ENCODE measurements at regions not wholly inside any gene's neighbourhood (a gene's known extent, or its start where the extent isn't known, plus 50 kb on each side); places are given as distances from the start of the nearest gene placed in this dataset.

DNA sequence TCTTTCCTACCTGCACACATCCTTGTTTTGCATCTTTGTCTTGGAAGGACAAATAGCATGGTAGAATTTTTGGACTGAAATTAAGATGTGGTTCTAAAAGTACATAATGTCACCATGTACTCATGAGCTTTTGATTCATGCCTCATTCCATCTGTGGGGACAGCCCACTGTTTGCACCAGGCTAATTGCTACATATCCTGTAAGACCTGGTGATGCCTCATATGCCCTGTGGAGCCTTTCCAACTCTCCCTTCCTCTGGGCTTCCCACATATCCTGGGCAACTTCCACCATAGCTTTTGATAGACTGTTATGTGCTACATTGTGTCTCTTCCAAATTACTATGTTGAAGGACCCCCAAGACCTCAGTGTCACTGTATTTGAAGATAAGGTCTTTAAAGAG is 213.6 kb upstream of the PREP start:
- Histone ChIP-seq H3K79me2 (ENCODE audit: control insufficient read depth, insufficient read depth, low read length) (no peaks in the 10 kb centered on the region), H3K27ac (ENCODE audit: low read length in 2 of 2) (no peak overlapping the region), H4K20me1 (ENCODE audit: control insufficient read depth, insufficient read depth, low read length, poor library complexity, severe bottlenecking) (no peaks in the 10 kb centered on the region), H2AFZ (ENCODE audit: insufficient read depth, low read depth, low read length, poor library complexity, severe bottlenecking) (no peak overlapping the region), H3K9me3 (ENCODE audit: control extremely low read depth in 1 of 3, control insufficient read depth in 2 of 3, insufficient read depth in 1 of 3, low read length in 2 of 3) (no peaks in the 10 kb centered on the region), H3K4me2 (replicated peaks; ENCODE audit: low read depth, low read length, poor library complexity, severe bottlenecking) (no peak overlapping the region), H3K9ac (ENCODE audit: low read length) (no peak overlapping the region), H3K4me3 (ENCODE audit: control extremely low read depth in 1 of 5, extremely low read depth in 1 of 5, insufficient read depth in 1 of 5, low read depth in 2 of 5, low read length in 4 of 5) (no peak overlapping the region), H3K27me3 (replicated peaks in 1 of 4; ENCODE audit: control extremely low read depth in 1 of 4, control insufficient read depth in 3 of 4, insufficient read depth in 4 of 4, low read length in 3 of 4) (peaks cover 0 to 10% (median 0%) of the 10 kb centered on the region in 4 experiments), H3K36me3 (replicated peaks in 1 of 2; ENCODE audit: control extremely low read depth in 1 of 2, control insufficient read depth in 1 of 2, extremely low read depth in 1 of 2, insufficient read depth in 2 of 2, low read length in 1 of 2) (no peaks in the 10 kb centered on the region), H3K4me1 (ENCODE audit: control insufficient read depth in 2 of 2, insufficient read depth in 2 of 2, low read length in 2 of 2) (no peaks in the 10 kb centered on the region)
- DNase-seq (no peak), ATAC-seq (ENCODE audit: low read depth) (no peak)
- no peak overlapping the region for H3K27ac Mint-ChIP-seq
- no peak overlapping the region for H3K4me3 Mint-ChIP-seq
- H3K4me1 Mint-ChIP-seq = no peaks in the 10 kb centered on the region
- no peaks in the 10 kb centered on the region for H3K9me3 Mint-ChIP-seq (ENCODE audit: insufficient read depth)
- ChIA-PET CTCF (no interaction called here), POLR2A (no interaction called here)
- peaks cover 12% of the 10 kb centered on the region for H3K27me3 Mint-ChIP-seq
- TF ChIP-seq, protein P1, sequence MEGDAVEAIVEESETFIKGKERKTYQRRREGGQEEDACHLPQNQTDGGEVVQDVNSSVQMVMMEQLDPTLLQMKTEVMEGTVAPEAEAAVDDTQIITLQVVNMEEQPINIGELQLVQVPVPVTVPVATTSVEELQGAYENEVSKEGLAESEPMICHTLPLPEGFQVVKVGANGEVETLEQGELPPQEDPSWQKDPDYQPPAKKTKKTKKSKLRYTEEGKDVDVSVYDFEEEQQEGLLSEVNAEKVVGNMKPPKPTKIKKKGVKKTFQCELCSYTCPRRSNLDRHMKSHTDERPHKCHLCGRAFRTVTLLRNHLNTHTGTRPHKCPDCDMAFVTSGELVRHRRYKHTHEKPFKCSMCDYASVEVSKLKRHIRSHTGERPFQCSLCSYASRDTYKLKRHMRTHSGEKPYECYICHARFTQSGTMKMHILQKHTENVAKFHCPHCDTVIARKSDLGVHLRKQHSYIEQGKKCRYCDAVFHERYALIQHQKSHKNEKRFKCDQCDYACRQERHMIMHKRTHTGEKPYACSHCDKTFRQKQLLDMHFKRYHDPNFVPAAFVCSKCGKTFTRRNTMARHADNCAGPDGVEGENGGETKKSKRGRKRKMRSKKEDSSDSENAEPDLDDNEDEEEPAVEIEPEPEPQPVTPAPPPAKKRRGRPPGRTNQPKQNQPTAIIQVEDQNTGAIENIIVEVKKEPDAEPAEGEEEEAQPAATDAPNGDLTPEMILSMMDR (IDR thresholded peaks at IDR 0.05) = no peak
- TF ChIP-seq EZH2 (IDR thresholded peaks at IDR 0.05; ENCODE audit: borderline replicate concordance, insufficient read depth, low read depth, low read length, poor library complexity, severe bottlenecking) = no peak
- intact Hi-C loops (cut with micrococcal nuclease) = no loop called here

- Mint-ChIP-seq H3K27me3 (peaks cover 16% of the 10 kb centered on the region), H3K9me3 (ENCODE audit: insufficient read depth) (no peaks in the 10 kb centered on the region), H3K27ac (no peak overlapping the region), H3K4me3 (no peak overlapping the region), H3K4me1 (no peaks in the 10 kb centered on the region)
- Histone ChIP-seq H3K4me2 (replicated peaks; ENCODE audit: low read depth, low read length, poor library complexity, severe bottlenecking) (no peak overlapping the region), H3K36me3 (replicated peaks in 1 of 2; ENCODE audit: control extremely low read depth in 1 of 2, control insufficient read depth in 1 of 2, extremely low read depth in 1 of 2, insufficient read depth in 2 of 2, low read length in 1 of 2) (no peaks in the 10 kb centered on the region), H4K20me1 (ENCODE audit: control insufficient read depth, insufficient read depth, low read length, poor library complexity, severe bottlenecking) (no peaks in the 10 kb centered on the region), H3K9me3 (ENCODE audit: control extremely low read depth in 1 of 3, control insufficient read depth in 2 of 3, insufficient read depth in 1 of 3, low read length in 2 of 3) (no peaks in the 10 kb centered on the region), H3K27me3 (replicated peaks in 1 of 4; ENCODE audit: control extremely low read depth in 1 of 4, control insufficient read depth in 3 of 4, insufficient read depth in 4 of 4, low read length in 3 of 4) (no peaks in the 10 kb centered on the region), H3K27ac (ENCODE audit: low read length in 2 of 2) (no peak overlapping the region), H3K9ac (ENCODE audit: low read length) (no peak overlapping the region), H3K4me1 (ENCODE audit: control insufficient read depth in 2 of 2, insufficient read depth in 2 of 2, low read length in 2 of 2) (no peaks in the 10 kb centered on the region), H3K4me3 (ENCODE audit: control extremely low read depth in 1 of 5, extremely low read depth in 1 of 5, insufficient read depth in 1 of 5, low read depth in 2 of 5, low read length in 4 of 5) (no peak overlapping the region), H2AFZ (ENCODE audit: insufficient read depth, low read depth, low read length, poor library complexity, severe bottlenecking) (no peak overlapping the region), H3K79me2 (ENCODE audit: control insufficient read depth, insufficient read depth, low read length) (no peaks in the 10 kb centered on the region)
- ATAC-seq (ENCODE audit: low read depth) = no peak
- intact Hi-C loops (cut with micrococcal nuclease) = no loop called here
- CTCF ChIA-PET = no interaction called here
- DNase-seq = no peak
- POLR2A ChIA-PET = no interaction called here
- no CpG with 5 or more reads among the region's 2 CpGs for WGBS (ENCODE audit: insufficient coverage)
- TF ChIP-seq, protein P1 (IDR thresholded peaks at IDR 0.05) = no peak
- TF ChIP-seq EZH2 (IDR thresholded peaks at IDR 0.05; ENCODE audit: borderline replicate concordance, insufficient read depth, low read depth, low read length, poor library complexity, severe bottlenecking) = no peak
Measured at GRCh38 chr6:105611606-105612005, 208.7 kb upstream of the PREP start.
